ENCODE measurements at regions not wholly inside any gene's neighbourhood (a gene's known extent, or its start where the extent isn't known, plus 50 kb on each side); places are given as distances from the start of the nearest gene placed in this dataset.

DNA sequence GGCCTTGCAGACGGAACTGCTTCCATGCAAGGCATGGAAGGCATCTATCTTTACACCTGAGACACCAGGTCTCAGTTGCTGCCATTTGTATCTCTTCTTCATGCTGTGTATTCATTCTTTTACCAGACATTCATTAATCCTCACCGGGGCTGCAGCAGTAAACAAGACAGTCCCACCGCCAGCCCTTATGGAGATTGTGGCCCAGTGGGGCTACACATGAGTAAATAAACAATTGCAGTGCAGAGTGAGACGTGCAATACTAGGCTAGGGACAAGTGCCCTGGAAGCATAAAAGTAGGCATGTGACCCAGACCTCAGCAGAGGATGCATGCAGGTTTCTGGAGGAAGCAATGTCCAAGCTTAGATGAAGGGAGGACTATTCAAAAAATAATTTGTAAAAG lies 497.6 kb upstream of the KLHL29 start:
- no peak for DNase-seq

GRCh38 chr2:22887845-22888244 lies 497.1 kb upstream of the KLHL29 start:
- DNase-seq = no peak

GRCh38 chr2:22890132-22890531 lies 494.8 kb upstream of the KLHL29 start:
- DNase-seq = no peak

- peak; percentile 78 for DNase-seq
Observed at GRCh38 chr2:22893761-22894517, 491.0 kb upstream of the KLHL29 start.

DNA sequence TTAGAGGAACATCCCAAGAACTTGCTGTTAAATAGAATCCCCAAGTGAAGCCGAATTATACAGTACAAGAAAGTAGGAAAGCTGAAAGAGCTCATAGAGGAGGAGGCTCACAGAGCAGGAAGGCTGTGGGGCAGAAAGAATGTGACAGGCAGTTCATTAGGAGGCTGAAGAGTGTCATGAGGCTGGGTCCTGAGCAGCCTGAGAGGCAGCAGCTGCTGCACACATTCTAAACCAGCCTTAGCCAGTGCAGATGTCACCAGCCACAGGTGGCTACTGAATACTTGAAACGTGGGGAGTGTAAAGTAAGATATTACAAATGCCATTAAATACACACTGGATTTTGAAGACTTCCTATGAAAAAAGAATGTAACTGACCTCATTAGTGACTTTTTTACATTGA lies 490.2 kb upstream of the KLHL29 start:
- peak; percentile 87 for DNase-seq

DNA sequence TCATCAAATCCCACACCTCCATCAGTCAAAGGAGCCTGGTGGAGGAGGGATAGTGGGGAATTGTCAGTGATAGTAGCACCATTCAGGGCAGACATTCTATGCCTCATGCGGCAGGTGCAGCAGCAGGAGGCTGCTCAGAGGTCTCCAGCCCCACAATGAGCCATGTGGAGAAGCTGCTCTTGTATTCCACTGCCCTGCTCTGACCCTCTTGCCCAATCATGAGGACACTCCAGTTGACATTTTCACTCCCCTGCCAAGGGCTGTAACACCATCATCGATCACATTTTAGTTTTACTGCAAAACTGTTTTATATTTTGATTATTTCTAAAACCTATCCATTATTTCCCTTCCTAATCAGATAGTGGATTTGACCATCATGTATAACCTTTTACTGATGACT lies 487.6 kb upstream of the KLHL29 start:
- no peak for DNase-seq

DNA sequence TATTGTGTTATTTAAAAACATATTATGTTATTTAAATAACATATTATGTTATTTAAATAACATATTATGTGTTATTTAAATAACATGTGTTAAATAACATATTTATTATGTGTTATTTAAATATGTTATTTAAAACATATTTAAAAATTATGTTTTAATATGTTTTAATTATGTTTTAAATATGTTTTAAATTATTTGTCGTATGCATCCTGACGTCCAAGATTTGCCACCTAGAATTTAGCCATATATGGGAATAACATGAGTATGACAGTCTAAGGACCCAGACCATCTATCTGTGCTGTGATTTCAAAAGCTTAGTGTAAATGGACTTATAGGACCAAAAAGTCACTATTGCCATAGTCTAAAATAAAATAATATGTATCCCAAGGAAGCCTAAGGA lies 484.3 kb upstream of the KLHL29 start:
- DNase-seq = no peak

DNA sequence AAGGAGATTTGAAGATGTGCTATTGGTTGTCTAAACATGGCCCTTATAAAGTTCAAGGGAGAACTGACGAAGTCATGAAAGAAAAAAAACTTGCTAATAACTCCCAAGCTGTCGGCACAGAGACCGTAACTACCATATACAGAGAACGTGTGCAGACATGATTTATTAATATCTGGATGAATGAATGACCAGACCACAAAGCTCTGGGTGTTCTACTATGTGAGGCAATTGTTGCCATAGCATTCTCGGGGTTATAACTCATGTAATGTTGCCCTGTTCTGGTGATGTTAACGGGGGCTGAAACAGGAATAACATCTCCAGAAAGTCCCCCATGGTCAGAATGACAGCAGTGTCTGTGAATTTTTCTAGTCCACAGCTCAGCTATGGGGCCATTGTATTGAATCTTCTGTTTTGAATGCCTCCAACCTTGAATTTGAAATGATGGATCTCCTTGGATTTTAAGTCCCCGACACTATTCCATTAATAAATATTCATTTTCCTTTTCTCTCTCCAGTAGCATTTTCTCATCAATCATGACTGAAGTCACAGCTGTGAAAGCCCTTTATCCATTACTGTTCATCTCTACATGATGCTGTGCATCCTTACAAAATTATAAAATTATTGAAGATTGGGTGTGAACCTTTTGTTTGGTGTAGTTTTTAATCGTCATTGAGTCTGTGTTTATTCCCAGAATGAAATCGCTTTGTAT lies 483.4 kb upstream of the KLHL29 start:
- DNase-seq = no peak

- DNase-seq = peak; percentile 27
Observed at GRCh38 chr2:22902180-22902550, 482.8 kb upstream of the KLHL29 start.

GRCh38 chr2:22902662-22903165 lies 482.3 kb upstream of the KLHL29 start:
- DNase-seq = no peak

GRCh38 chr2:22903616-22904015 lies 481.4 kb upstream of the KLHL29 start:
- no peak for DNase-seq

- peak; percentile 82 for DNase-seq
Observed at GRCh38 chr2:22904126-22904684, 480.8 kb upstream of the KLHL29 start.

DNA sequence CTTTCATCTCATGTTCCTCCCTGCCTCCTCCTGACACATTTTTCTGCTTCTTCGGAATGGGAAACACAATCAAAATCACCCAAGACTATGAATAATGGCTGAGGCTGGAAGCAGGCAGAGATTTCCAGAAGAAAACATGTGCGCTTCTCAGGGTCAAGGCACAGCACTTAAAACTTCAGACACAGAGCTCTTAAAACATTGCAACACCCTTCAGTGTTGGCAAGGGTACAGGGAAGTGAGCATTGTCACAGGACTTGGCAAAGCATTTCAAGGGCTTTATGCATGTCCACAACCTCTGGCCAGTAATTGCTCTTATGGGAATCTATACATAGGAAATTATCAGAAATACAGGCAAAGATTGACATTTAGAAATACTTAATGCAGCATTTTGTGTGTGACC lies 477.6 kb upstream of the KLHL29 start:
- DNase-seq = no peak

DNA sequence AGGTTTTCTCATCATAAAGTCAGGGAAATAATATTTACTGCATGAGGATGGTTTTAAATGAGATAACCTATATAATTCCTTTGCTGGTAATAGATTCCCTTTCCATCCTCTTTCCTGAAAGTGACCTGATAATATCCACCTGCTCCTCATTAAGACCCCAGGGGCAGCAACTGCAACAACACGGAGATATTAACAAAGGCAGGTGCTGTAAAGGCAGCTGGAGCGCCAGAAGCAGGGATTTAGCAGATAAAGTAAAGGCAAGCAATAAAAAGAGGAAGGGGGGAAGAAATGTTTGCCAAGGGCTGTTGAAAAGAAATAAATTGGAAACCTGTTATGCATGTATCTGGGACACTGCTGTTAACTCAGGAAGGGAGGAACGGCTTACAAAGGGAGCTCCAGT lies 472.6 kb upstream of the KLHL29 start:
- no peak for DNase-seq

DNA sequence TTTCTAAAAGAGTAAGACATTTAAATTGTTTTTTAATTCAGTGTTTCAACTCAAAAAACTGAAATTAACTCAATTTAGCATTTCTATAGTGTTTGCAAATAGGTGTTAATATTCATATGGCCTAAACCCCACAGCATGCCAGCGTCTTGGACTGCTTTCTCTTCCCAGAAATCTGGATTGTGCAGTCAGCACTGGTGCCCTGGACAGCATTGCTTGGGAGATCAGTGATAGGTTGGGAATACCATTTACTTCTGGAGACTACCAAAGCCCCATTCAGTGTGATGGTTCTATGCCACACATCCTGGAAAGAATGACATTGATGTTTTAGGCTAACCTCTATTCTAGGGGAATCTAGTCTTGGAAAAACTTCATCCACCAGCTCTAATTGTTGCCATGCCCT lies 455.0 kb upstream of the KLHL29 start:
- no peak for DNase-seq

GRCh38 chr2:22930781-22931180 lies 454.2 kb upstream of the KLHL29 start:
- DNase-seq = no peak

- no peak for DNase-seq
Observed at GRCh38 chr2:22932288-22932687, 452.7 kb upstream of the KLHL29 start.

DNA sequence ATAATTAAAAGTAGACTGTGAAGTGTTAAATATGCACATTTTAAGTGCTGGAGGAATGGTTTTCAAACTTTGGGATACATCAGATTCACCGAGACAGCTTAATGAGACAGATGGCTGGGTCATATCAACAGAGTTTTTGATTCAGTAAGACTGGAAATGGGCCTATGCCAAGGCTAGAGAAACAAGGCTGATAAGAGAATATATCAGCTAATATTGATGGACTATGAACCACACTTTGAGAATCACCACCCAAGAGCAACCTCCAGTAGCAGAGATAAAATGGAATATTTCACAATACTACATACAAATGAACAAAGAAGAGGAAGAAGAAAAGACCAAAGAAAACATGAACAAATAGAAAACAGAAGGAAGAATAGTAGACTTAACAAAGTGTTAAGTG lies 450.2 kb upstream of the KLHL29 start:
- DNase-seq = no peak

- DNase-seq = no peak
Observed at GRCh38 chr2:22942441-22942840, 442.5 kb upstream of the KLHL29 start.

GRCh38 chr2:22944143-22944542 lies 440.8 kb upstream of the KLHL29 start:
- no peak for DNase-seq

DNA sequence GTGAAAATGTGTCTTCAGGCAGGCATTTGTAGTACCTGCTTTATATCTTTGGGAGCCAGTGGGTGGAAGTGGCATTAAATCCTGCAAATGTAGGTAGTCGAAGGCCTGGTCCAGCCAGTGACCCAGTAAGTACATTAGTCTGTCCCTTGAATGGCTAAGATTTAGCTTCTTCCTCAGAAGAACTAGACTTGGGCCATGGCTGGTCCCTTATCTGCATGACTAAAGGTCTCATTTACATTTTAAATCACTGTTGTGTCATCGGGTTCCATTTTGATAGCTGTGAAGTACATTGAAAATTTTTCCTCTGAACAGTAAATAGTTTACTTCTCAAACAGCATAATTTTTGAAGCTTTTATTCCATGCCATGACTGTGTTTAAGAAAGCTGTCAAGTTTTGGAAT lies 438.4 kb upstream of the KLHL29 start:
- DNase-seq = no peak

GRCh38 chr2:22947741-22948140 lies 437.2 kb upstream of the KLHL29 start:
- no peak for DNase-seq

DNA sequence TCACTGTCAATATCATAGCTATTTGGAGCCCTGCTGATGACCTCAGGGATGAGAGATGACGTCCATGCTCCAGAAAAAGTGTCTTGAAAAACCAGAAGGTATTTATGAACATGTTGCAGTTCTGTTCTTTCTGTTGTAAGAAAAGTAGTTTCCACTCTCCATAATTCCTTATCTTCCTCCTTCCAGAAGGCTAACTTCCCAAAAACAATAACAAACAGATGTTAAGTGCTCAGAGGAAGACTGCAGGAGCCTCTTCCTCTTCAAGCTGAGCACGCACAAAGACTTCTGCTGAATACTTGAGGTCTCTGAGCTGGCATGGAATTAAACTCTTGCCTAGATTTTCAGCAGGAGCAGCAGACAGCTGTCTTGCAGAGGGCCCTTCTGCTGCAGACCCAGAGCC lies 434.5 kb upstream of the KLHL29 start:
- DNase-seq = no peak

DNA sequence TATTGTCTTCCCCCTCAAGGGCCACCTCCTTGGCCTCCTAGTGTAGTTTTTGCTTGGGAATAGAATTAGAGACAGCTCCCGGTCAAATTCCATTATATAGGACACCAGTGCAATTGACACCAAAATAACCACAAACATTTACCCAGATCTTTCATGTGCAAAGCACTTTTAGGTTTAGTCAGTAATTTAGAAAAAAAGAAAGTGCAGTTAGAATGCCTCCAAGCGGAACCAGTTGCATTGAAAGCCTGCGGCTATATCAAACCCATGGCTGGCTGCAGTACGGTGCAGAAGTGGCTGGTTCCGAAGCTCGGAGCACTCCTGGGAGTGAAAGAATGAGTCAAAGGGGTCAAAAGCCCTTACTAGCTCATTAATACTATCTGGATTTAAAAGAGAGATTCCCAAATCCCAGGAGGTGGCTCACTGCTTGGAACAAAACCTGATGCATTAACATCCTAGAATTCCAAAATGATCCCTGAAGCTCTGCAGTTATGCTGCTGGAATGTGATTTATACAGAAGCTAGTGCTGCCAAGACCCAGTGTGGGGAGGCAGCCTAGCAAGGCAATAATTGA lies 432.2 kb upstream of the KLHL29 start:
- no peak for DNase-seq
